ENCODE measurements at regions not wholly inside any gene's neighbourhood (a gene's known extent, or its start where the extent isn't known, plus 50 kb on each side); places are given as distances from the start of the nearest gene placed in this dataset.
A peak's percentile ranks its signal among the peaks of the same experiment; 100 is the strongest.
"Not testable (repeated sequence)": the region's sequence is repeated elsewhere in the genome, so short reads cannot be mapped to it uniquely, and the experiment has no call there.

GRCh38 chr10:21405981-21406380, 119.5 kb downstream of the SKIDA1 start:
- DNase-seq (ENCODE audit: low spot score), result no peak

GRCh38 chr10:21403256-21404015, 122.0 kb downstream of the SKIDA1 start:
- no peak for DNase-seq (ENCODE audit: low spot score)

GRCh38 chr10:21402606-21403083, 122.8 kb downstream of the SKIDA1 start:
- no peak for DNase-seq (ENCODE audit: low spot score)

GRCh38 chr10:21401196-21401595, 124.3 kb downstream of the SKIDA1 start:
- no peak for DNase-seq (ENCODE audit: low spot score)

- DNase-seq (ENCODE audit: low spot score), result peak; percentile 60
These were observed 126.0 kb downstream of the SKIDA1 start for GRCh38 chr10:21399392-21400035.

- peak; percentile 64 for DNase-seq (ENCODE audit: low spot score)
These were observed 126.8 kb downstream of the SKIDA1 start for GRCh38 chr10:21398563-21399231.

- no peak for DNase-seq (ENCODE audit: low spot score)
These were observed 128.6 kb downstream of the SKIDA1 start for GRCh38 chr10:21396889-21397288.

- no peak for DNase-seq (ENCODE audit: low spot score)
These were observed 131.6 kb downstream of the SKIDA1 start for GRCh38 chr10:21393931-21394330.

GRCh38 chr10:21388589-21388988, 136.9 kb downstream of the SKIDA1 start:
- no peak for DNase-seq (ENCODE audit: low spot score)

GRCh38 chr10:21387868-21388267, 137.6 kb downstream of the SKIDA1 start:
- DNase-seq (ENCODE audit: low spot score), result no peak

GRCh38 chr10:21385996-21386585, 139.4 kb downstream of the SKIDA1 start:
- DNase-seq (ENCODE audit: low spot score), result no peak

- no peak for DNase-seq (ENCODE audit: low spot score)
These were observed 139.9 kb downstream of the SKIDA1 start for GRCh38 chr10:21385536-21385935.

GRCh38 chr10:21379143-21379542, 146.3 kb downstream of the SKIDA1 start:
- no peak for DNase-seq (ENCODE audit: low spot score)

GRCh38 chr10:21375274-21375673, 150.2 kb downstream of the SKIDA1 start:
- DNase-seq (ENCODE audit: low spot score), result not testable (repeated sequence)

- DNase-seq (ENCODE audit: low spot score), result not testable (repeated sequence)
These were observed 151.6 kb downstream of the SKIDA1 start for GRCh38 chr10:21373881-21374280.

GRCh38 chr10:21372651-21373410, 152.7 kb downstream of the SKIDA1 start:
- DNase-seq (ENCODE audit: low spot score), result peak; percentile 83

- no peak for DNase-seq (ENCODE audit: low spot score)
These were observed 155.8 kb downstream of the SKIDA1 start for GRCh38 chr10:21369697-21370096.

GRCh38 chr10:21368728-21369425, 156.6 kb downstream of the SKIDA1 start:
- no peak for DNase-seq (ENCODE audit: low spot score)

GRCh38 chr10:21368022-21368582, 157.4 kb downstream of the SKIDA1 start:
- DNase-seq (ENCODE audit: low spot score), result no peak

GRCh38 chr10:21366108-21366507, 159.4 kb downstream of the SKIDA1 start:
- DNase-seq (ENCODE audit: low spot score), result peak; percentile 66

Measured in SW480 (cell line).